ENCODE measurements at regions not wholly inside any gene's neighbourhood (a gene's known extent, or its start where the extent isn't known, plus 50 kb on each side); places are given as distances from the start of the nearest gene placed in this dataset.

DNA sequence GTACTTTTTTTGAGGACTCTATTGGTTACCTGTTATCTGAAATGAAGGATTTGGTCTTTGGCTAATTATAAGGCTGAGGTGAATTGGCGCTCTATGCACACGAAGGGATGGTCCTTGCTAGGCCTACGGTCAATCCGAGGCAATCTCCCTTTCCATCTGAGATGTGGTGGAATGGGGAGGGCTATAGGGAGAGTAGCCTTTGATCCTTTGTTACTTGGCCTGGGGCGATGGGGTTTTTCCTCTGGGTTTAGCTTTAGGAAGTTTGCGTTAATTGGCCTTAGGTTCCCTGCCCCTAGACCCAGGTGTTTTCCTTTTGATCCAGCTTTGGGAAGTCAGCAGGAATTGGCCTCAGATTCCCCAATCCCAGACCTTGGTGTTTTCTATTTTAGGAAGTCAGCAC is 102.1 kb upstream of the C9orf72 start:
- TF ChIP-seq CHD1 (IDR thresholded peaks at IDR 0.05; ENCODE audit: low read length) (no peak), ZFP36 (IDR thresholded peaks at IDR 0.05; ENCODE audit: low read depth, low read length, partially characterized antibody) (no peak)
- TF ChIP-seq, protein P1, sequence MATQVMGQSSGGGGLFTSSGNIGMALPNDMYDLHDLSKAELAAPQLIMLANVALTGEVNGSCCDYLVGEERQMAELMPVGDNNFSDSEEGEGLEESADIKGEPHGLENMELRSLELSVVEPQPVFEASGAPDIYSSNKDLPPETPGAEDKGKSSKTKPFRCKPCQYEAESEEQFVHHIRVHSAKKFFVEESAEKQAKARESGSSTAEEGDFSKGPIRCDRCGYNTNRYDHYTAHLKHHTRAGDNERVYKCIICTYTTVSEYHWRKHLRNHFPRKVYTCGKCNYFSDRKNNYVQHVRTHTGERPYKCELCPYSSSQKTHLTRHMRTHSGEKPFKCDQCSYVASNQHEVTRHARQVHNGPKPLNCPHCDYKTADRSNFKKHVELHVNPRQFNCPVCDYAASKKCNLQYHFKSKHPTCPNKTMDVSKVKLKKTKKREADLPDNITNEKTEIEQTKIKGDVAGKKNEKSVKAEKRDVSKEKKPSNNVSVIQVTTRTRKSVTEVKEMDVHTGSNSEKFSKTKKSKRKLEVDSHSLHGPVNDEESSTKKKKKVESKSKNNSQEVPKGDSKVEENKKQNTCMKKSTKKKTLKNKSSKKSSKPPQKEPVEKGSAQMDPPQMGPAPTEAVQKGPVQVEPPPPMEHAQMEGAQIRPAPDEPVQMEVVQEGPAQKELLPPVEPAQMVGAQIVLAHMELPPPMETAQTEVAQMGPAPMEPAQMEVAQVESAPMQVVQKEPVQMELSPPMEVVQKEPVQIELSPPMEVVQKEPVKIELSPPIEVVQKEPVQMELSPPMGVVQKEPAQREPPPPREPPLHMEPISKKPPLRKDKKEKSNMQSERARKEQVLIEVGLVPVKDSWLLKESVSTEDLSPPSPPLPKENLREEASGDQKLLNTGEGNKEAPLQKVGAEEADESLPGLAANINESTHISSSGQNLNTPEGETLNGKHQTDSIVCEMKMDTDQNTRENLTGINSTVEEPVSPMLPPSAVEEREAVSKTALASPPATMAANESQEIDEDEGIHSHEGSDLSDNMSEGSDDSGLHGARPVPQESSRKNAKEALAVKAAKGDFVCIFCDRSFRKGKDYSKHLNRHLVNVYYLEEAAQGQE (IDR thresholded peaks at IDR 0.05; ENCODE audit: borderline replicate concordance) = no peak
- TF ChIP-seq, protein P1 (CRISPR knock-in tag; IDR thresholded peaks at IDR 0.05; ENCODE audit: low read depth) = no peak

Measured in K562 (cell line).